ENCODE measurements at regions not wholly inside any gene's neighbourhood (a gene's known extent, or its start where the extent isn't known, plus 50 kb on each side); places are given as distances from the start of the nearest gene placed in this dataset.

GRCh38 chr20:52826321-52826720 is 145.8 kb upstream of the TSHZ2 start:
- no peak for TF ChIP-seq POLR2AphosphoS5 (IDR thresholded peaks at IDR 0.05; ENCODE audit: borderline replicate concordance, low read depth, low read length)
- no peak for TF ChIP-seq EZH2 (IDR thresholded peaks at IDR 0.05)

Data from SK-N-MC (cell line).